NCI-H2029 treated with DMSO at 0.1 percent for 48 hours (cell line): ENCODE measurements at regions not wholly inside any gene's neighbourhood (a gene's known extent, or its start where the extent isn't known, plus 50 kb on each side); places are given as distances from the start of the nearest gene placed in this dataset.

Experiments
- DNase-seq: peaks from one replicate; lab custom pipeline; 2025; lab: John Stamatoyannopoulos, UW

DNA sequence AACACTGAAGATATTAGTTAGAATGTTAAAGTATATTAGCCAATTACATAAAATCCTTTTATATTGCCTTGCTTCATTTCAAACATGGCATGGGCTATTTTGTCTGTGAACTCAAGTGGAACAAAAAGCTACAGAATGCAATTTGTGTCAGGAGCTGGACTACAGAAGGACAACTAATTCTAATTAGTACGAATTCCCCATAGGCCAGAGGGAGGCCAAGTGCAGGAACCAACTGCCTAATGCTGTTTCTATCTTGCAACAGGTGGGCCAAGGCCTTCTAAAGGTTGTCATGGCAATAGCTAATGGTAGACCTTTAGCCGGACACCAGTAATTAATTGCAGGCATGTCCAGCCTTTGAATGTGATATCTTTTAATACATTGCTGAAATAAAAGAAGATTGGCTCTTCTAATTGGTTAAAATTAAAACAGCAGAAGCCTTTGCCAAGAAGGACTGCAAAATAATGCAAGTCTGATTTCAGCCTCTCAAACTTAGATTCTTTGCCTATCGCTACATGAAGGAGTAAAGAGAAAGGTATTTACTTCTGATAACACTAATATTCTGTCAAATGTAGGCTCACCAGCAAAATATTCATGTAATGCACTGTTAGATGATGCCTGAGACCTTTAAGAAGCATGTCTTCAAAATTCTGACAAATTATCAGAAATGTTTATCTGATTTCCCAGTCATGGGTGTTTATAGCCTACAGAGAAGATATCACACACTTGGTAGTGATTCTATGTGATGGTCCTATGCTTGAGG lies 232.1 kb downstream of the LMO4 start:
- DNase-seq, result no peak

DNA sequence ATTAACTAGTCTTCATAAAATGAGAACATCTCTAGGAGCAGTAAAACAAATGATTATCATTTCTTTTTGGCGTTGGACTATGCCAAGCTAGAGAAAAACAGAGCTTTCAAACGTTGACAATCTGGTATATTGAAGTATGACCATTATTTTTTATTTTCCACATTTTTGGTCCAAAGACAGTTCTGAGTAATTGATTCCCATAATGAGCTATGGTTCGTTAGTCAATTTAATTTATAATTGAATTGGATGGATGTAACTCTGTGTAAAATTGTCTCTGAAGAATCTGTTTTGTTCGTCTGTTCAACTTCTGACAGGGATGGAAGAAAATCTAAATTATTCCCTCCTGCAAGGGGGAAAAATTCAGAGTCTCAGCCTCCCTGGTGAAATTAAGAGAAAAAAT lies 234.5 kb downstream of the LMO4 start:
- no peak for DNase-seq

DNA sequence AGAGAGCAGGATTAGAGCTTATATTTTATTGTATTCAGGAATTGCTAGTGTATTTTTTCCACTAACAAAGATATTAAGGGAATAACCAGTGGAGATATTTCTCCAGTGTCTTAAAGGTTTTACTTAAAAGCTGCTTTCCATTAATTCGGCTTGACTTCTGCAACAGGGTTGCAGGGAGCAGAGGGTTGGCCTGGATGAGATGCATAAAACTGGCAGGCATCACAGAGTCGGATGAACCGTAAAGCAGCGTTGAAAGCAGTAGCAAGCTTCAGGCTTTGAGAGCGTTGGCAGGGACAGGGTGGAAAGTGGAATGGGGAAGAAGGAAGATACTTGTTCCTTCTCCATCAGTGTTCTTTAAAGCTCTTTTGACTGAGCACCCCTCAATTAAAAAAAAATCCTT lies 237.2 kb downstream of the LMO4 start:
- no peak for DNase-seq

DNA sequence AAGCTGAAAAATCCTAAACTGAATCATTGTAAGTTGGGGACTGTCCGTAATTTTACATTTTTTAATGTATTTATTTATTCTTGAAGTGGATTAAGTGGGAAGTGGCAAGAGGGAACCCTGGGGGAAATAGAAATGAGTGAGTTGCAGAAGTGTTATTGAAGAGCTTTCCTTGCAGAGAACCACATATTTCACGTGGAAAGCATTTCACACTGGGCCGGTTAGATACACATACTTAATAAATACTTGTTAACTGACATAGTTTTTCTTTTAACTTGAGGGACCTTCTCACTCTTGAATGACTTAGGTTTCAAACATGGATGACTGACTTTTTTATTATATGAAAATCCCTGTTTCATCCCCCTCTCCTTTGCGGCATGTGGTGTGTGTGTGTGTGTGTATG lies 239.3 kb downstream of the LMO4 start:
- DNase-seq, result no peak

DNA sequence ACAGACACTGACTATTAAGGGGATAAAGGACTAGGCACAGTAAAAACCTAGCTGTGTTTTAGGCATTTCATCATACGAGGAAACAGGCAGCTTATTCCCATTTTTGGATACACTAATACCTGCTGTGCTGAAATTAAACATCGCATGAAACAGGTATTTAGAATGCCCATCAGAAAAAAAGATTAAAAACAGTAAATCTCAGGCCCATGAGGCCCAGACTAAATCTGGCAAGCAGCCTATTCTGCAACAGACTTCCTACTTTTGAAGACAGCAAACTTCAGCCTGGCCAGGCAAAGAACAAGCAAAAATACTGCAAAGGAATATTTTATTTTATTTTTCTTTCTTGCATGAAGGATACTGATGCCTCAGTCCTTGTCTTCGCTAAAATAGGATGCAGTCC lies 240.2 kb downstream of the LMO4 start:
- no peak for DNase-seq

DNA sequence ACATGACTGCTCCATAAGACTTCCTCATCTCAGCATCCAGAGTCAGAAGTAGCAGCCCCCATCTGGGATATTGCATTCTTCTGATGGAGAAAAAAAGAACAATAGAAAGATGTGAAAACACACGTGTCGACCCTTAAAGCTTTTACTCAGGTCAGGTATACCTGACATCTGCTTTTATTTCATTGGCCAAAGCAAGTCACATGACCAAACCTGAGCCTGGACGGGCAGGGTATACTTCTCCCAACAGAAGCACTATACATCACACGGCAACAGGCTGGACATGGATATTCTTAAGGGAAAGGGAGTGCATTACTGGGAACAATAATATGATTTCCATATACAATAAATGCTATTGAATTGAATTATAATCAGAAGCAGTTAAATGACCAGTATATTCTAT lies 243.3 kb downstream of the LMO4 start:
- no peak for DNase-seq

DNA sequence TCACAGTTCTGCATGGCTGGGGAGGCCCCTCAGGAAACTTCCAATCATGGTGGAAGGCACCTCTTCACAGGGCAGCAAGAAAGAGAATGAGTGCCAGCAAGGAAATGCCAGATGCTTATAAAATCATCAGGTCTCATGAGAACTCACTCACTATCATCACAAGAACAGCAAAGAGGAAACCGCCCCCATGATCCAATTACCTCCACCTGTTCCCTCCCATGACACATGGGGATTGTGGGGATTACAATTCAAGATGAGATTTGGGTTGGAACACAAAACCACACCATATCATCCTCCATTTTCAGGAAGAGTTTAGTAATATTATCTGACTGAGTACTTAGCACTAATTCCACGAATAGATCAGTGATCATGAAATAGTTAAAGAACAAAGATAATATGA lies 244.2 kb downstream of the LMO4 start:
- DNase-seq, result no peak

DNA sequence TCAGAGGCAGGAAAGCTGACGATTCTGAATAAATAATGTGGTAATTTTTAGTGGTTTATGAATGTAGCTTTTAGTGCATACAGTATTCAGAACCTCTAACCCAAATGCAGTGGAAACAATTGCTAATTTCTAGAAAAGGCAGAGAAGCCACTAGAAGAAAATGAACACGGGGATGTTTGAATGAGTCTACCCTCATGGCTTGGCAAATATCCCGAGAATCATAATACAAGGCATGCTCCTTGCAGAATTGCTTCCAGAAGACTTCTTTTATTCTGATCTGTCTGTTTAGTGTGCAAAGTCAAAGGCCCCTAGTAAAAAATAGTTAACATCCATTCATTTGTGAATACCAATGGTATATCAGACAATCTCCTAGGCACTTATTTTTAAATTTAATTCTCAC lies 246.8 kb downstream of the LMO4 start:
- DNase-seq, result no peak

DNA sequence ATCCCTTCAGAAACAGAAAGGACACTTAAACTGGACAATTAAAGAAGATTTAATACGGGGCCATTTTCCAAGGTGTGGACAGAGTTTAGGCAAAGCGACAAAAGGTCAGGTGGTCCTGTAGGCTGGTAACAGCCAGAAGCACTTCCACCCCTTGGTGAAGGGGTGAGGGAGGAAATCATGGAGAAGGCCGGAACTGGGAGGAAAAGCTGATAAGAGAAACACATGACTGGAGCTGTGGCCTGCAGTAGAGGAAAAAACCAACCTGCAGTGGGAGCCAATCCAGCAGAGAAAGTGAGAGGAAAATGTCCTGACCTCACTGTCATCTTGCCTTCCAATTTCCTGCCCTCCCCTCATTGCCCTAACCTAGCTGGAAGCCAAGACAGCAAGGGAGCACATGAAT lies 249.8 kb downstream of the LMO4 start:
- no peak for DNase-seq

DNA sequence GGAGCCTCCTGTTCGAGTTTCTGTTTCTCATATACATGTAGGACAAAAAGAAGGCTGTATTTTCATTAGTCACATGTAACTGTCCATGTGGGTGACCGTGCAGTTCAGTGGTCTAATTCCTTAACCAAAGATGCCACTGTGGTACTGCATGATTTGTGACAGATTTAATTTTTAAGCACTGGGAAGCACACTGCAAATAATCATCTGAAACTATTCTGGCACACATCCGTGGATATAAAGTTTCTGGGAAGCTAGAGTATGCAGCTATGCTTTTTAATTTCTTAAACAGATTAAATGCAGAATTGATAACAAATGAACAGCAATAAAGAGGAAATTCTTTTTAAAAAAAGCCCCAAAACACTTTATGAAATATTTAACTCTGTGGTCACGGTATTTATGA lies 254.8 kb downstream of the LMO4 start:
- no peak for DNase-seq

DNA sequence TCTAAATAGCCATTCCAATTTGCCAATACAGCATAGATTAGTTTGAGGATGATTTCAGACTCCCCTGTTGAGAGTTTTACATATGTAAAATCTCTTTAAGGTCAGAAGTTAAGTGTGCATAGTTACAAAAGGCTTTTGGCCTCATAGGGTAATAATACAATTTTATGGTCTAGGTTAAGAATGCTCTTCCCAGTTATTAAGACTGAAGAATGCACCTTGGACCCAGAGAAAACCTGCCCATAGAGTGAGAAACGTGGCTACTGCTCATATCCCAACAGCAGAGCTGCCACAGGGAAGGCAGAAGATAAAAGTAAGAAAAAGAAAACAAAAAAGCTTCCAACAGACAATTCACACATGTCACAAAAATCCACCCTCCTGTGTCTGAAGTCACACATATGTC lies 255.9 kb downstream of the LMO4 start:
- DNase-seq, result no peak

DNA sequence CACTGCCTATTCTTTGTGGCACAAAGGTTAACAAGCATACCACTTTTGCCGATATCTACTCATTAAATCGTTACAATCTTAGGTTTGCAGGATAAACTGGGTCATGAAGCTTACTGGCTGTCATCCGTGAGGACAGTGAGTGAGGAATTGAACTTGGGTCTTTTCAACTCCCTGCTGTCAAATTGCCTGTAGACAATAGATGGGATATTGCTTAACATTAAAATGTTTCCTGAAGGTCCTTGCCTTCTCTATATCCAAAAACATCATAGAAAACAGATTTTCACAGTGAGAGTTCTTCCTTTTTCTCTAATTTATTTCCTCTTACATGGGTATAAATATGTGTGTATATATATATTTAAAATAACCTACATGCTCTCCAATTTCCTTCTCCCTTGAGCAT lies 257.8 kb downstream of the LMO4 start:
- DNase-seq, result no peak

DNA sequence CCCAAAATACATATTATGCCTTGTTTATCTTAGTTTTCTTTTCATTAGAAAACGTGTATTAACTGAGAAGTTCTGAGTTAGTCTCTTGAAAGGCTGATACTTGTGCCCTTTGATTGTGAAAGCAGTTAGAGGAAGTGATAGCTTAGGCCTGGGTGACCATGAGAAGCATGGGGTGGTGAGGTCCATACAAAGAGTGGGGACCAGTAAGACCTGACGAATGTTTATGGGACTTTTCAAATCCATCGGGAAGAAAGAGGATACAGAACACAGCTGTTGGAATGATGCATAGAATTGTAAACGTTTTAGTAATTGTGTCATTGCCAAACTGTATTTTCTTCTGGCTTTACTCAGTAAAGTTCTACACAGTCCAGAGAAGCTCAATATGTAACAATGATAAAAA lies 259.8 kb downstream of the LMO4 start:
- no peak for DNase-seq

DNA sequence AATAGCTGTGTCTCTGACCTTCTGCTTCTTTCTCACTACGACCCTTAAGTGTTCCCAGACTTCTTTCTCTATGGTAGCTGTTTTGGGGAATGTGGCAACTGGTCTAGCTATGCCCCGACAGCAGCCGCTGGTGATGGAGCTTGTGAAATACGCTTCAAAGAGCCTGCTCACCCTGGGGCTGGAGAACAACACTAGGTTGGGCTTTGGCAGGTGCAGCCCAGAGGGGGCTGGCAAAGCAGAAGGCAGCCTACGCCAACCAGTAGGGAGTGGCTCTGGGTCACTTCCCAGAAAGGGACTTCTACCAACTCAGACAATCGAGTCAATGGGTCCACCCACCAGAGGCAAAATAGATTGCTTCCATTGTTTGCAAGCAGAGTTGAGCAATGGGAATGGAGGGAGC lies 262.8 kb downstream of the LMO4 start:
- DNase-seq, result no peak

DNA sequence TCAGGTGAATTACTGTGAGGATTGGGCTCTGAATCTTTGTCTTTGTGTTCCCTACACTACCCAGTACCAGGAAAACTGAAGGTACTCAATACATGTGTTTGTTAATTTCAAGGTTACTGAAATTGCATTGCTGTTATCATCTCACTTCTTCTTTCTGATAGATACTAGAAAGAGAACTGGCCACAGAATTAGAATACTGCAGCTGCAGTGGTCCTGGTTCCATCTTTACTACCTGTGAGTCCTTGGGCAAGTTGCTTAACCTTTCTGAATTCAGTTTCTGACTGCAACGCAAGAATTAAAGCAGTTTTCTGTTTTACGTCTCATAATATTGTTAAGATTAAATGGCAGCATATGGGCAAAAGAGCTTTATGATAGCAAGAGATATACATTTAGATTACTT lies 263.5 kb downstream of the LMO4 start:
- DNase-seq, result no peak

DNA sequence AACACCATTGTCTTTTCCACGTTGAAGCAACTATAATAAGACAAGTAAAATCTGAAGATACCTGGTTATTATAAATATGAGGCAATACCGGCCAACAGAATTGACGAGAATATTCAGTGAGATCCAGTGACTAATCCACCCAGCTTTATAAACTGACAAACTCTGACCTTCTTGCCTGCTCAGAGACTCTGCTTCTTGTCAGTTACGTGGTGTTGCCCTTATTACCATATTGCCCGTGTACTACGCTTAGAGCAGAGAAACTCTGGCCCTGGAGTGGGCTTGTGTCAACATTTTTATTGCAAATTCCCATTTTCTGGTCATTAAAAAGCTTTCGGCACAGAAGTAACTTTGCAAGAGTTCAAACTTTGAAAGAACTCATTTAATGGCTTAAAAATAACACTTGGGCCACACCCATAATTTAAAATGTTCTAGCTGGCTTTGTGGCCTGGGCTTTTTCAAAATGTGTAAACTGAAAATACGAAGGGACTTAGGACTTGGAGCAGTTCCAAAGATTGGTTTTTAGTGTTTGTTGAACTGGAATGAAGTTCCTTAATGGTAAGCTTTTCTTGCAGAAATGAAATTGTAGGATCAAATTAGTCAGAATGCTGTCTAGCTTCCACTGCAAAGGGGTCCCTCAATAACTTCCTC lies 266.2 kb downstream of the LMO4 start:
- DNase-seq, result no peak

DNA sequence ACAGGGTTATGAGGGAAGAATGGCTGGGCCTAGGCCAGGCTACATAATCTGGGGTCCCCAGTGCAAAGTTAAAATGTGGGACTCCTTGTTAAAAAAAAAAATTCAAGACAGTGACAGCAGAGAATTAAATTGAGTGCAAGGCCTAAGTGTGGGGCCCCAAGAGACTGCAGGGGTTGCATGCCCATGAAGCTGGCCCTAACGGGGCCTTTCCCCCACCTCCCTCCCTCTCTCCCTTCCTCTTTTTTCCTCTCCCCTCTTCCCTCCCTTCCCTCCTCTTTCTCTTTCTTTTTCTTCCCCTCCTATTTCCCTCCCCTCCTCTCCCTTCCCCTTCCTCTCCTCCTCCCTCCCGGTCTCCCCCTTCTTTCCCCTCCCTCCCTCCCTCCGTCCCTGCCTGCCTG lies 266.7 kb downstream of the LMO4 start:
- no peak for DNase-seq

DNA sequence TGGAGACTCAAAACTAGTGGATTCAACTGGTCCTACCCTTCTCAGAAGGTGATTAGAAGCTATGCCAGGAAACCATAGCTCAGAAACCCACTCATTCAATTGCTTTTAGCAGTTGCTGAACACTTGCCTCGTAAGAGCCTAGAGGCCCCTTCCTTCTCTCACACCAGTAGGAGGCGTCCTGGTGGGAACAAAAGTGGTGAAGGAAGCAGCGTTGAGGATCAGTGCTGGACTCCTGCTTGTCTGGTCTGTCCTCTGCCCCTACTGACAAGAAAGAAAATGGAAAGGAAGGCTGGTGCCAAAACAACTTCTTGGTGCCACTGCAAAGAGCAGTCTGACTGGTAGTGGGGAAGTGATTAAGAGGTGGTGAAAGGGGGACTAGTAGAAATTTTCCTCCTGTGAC lies 269.7 kb downstream of the LMO4 start:
- no peak for DNase-seq

DNA sequence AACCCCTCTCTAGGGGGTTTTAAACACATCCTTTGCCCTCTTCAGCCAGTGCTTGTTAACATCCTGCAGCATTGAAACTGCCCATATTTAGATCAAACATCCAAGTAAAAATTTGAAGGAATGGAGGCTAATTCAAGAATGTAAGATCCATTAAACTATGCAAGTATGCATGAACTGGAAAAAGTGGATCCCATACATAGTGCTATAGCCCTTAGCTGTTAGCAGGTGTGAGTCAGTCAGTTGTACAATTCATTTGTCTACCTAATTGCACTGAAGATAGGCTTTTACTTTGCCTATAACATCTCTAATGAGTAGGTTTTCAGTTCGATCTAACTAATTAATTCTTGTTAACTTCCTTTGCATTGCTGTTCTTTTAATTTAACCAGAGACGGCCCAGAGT lies 270.9 kb downstream of the LMO4 start:
- no peak for DNase-seq

DNA sequence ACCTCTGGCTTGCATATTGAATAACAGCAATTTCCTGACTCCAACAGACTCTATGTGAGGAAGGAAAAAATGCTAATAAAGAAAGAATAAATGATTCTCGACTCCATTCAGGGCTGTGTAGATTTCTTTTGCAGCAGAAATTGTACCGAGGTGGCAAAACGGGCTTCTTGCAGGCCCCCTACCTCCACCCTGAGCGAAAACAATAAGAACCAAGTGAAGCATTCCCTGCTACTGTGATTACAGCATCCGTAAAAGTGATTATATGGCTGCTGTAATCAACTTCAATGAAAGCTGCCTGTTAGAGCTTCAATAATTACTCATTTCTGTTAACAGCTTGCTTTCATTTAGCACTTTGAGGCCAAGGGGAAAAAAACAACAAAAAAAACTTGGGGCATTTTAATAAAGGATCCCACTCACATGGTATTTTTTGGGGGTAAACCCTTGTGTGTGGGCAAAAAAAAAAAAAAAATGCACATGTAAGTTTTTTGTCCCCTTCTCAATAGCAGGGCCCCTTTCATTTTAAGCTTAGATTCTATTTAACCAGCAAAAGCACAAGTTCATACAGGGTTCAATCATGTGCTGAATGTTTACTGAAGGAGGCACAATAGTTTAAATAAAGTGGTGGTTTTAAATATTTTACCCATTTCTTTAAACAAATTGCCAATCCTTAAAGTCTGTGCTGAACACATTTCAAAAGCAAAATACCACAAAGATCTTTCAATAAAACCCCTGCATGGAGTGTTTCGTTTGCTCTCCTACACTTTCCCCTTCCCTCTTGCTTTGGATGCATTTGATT lies 271.6 kb downstream of the LMO4 start:
- no peak for DNase-seq

DNA sequence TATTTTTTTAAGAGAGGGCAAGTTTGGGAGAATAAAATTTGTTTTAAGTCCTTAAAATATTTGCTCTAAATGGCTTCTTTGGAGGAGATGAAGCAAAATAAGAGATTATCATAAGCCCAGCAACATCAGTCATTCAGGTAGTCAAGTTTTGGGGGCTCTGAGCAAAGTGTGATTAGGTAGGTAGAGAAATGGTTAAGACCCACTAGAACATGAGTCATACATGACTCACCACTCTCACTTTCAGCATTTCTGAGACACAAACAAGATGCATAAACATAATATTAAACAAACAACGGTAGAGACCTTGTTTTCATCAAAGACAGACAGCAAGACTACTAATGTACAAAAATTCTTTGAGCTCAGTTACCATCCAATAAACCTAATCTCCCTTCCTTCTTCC lies 272.2 kb downstream of the LMO4 start:
- no peak for DNase-seq

DNA sequence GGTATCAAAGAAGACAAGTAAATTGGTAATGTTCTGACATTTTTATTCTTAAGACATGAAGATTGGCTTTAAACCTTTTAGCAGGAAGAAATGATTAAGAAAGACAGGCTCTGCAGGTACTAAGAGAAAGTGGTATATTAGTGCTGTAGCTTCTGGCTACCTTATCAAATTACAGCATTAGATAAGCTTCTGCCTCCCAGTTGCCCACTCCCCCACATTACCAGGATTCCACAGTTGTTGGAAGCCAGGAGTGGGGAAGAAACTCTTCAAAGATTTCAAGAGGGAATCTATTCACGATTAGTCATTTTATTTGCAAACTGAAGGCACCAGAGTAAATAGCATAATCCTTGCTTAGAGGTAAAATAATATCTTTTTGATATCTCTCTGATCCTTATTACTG lies 274.9 kb downstream of the LMO4 start:
- no peak for DNase-seq

DNA sequence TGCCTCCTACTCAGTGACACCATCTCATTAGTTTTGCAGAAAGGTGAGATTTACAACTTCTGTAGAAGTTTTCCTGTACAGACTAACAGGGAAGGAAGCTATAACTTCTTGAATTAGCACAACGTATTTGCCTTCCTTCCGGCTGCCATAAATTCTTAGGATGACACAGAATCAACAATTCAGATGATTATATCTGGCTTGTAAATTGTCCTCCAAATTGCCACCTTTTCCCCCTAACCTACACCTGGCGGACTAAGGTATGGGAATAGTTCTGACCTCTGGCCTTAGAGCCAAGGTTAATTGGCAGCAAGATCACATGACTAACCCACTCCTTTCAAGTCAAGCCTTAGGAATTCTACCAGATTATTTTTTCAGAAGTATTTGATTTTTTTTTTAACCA lies 284.3 kb downstream of the LMO4 start:
- no peak for DNase-seq
